ENCODE measurements at regions not wholly inside any gene's neighbourhood (a gene's known extent, or its start where the extent isn't known, plus 50 kb on each side); places are given as distances from the start of the nearest gene placed in this dataset.

DNA sequence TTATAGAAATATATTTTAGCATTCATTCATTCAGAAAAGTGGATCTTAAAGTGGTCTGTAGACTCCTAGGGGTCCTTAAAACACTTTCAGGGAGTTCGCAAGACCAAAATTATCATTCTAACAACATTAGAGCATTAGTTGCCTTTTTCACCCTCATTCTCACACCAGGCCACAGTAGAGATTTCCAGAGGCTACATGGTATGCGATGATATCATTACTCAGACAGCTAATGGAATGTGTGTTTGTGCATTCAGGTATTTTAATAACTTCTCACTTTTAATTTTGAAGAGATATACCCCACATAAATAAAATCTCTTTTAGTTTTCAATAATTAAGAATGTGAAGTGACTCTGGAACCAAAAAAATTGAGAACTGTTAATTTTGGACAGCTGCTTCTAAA lies 206.9 kb downstream of the NSUN3 start:
- WGBS (ENCODE audit: insufficient coverage, low coverage, missing lambda C conversion rate) = 0% methylated on average over 2 of the region's 2 CpGs
- in situ Hi-C loops (cut with MboI) = no loop called here

GRCh38 chr3:94272016-94272415 lies 209.2 kb downstream of the NSUN3 start:
- Histone ChIP-seq H3K9me1 (ENCODE audit: control insufficient read depth, insufficient read depth, low read length) (no peaks in the 10 kb centered on the region), H2AFZ (ENCODE audit: low read depth, low read length) (no peak overlapping the region), H4K20me1 (replicated peaks; ENCODE audit: control insufficient read depth, insufficient read depth, low read length) (no peaks in the 10 kb centered on the region), H3K4me3 (no peak overlapping the region), H3K79me2 (ENCODE audit: control insufficient read depth, insufficient read depth, low read length) (no peaks in the 10 kb centered on the region), H3K4me1 (replicated peaks in 1 of 2; ENCODE audit: control insufficient read depth in 2 of 2, insufficient read depth in 2 of 2, low read length in 2 of 2) (no peaks in the 10 kb centered on the region), H3K9ac (ENCODE audit: insufficient read depth in 1 of 2, low read depth in 2 of 2, low read length in 2 of 2) (no peak overlapping the region), H3K27ac (ENCODE audit: extremely low read depth, low read depth, low read length) (no peak overlapping the region), H3K36me3 (ENCODE audit: control insufficient read depth, insufficient read depth, low read length) (no peaks in the 10 kb centered on the region), H3K27me3 (ENCODE audit: control insufficient read depth in 2 of 2, insufficient read depth in 2 of 2, low read length in 2 of 2) (no peaks in the 10 kb centered on the region), H3K4me2 (ENCODE audit: insufficient read depth, low read length) (no peak overlapping the region), H3K9me3 (replicated peaks; ENCODE audit: control insufficient read depth, insufficient read depth, low read depth, low read length) (no peaks in the 10 kb centered on the region)
- 0% methylated on average over 1 of the region's 1 CpG for WGBS (ENCODE audit: insufficient coverage, low coverage, missing lambda C conversion rate)
- intact Hi-C loops (cut with micrococcal nuclease) = no loop called here
- ChIA-PET CTCF (ENCODE audit: low intra/inter-chr PET ratio) (no interaction called here), POLR2A (no interaction called here)
- ATAC-seq = no peak
- no TSS peak for BruUV-seq (replicated peaks)
- in situ Hi-C loops (cut with MboI) = no loop called here
- FAIRE-seq = no peak
- no peak for DNase-seq (ENCODE audit: extremely low read depth in 1 of 4, low spot score in 3 of 4)
- no peak for TF ChIP-seq RBFOX2 (IDR thresholded peaks at IDR 0.05; ENCODE audit: low read depth, low read length)
- no peak for TF ChIP-seq FUS (optimal IDR thresholded peaks at IDR 0.05; ENCODE audit: low read depth, low read length)

More for the DNA sequence above, 206.9 kb downstream of the NSUN3 start:
- no peak overlapping the region for H3K4me3 ChIP-seq
- H2AFZ ChIP-seq (ENCODE audit: low read depth, low read length) = no peak overlapping the region
- H3K27ac ChIP-seq (ENCODE audit: extremely low read depth, low read depth, low read length) = no peak overlapping the region
- CTCF ChIA-PET (ENCODE audit: low intra/inter-chr PET ratio) = no interaction called here
- no TSS peak for BruUV-seq (replicated peaks)
- no peak overlapping the region for H3K4me2 ChIP-seq (ENCODE audit: insufficient read depth, low read length)
- H3K27me3 ChIP-seq (ENCODE audit: control insufficient read depth in 2 of 2, insufficient read depth in 2 of 2, low read length in 2 of 2) = no peaks in the 10 kb centered on the region
- no peaks in the 10 kb centered on the region for H3K79me2 ChIP-seq (ENCODE audit: control insufficient read depth, insufficient read depth, low read length)
- no peak for TF ChIP-seq ZNF785 (CRISPR knock-in tag; IDR thresholded peaks at IDR 0.05)
- no peak for ATAC-seq
- POLR2A ChIA-PET = no interaction called here
- no peaks in the 10 kb centered on the region for H3K36me3 ChIP-seq (ENCODE audit: control insufficient read depth, insufficient read depth, low read length)
- no peak for DNase-seq (ENCODE audit: extremely low read depth in 1 of 4, low spot score in 3 of 4)
- FAIRE-seq = no peak
- H3K9ac ChIP-seq (ENCODE audit: insufficient read depth in 1 of 2, low read depth in 2 of 2, low read length in 2 of 2) = no peak overlapping the region
- H3K4me1 ChIP-seq (replicated peaks in 1 of 2; ENCODE audit: control insufficient read depth in 2 of 2, insufficient read depth in 2 of 2, low read length in 2 of 2) = no peaks in the 10 kb centered on the region
- H3K9me3 ChIP-seq (replicated peaks; ENCODE audit: control insufficient read depth, insufficient read depth, low read depth, low read length) = no peaks in the 10 kb centered on the region
- intact Hi-C loops (cut with micrococcal nuclease) = no loop called here
- H4K20me1 ChIP-seq (replicated peaks; ENCODE audit: control insufficient read depth, insufficient read depth, low read length) = no peaks in the 10 kb centered on the region
- H3K9me1 ChIP-seq (ENCODE audit: control insufficient read depth, insufficient read depth, low read length) = no peaks in the 10 kb centered on the region

Measured in K562 (cell line).